ENCODE measurements at regions not wholly inside any gene's neighbourhood (a gene's known extent, or its start where the extent isn't known, plus 50 kb on each side); places are given as distances from the start of the nearest gene placed in this dataset.

- no peak for TF ChIP-seq REST (IDR thresholded peaks at IDR 0.05; ENCODE audit: insufficient replicate concordance, low read depth)
- no peak for TF ChIP-seq POLR2AphosphoS5 (IDR thresholded peaks at IDR 0.05; ENCODE audit: low read depth)
- no peak for TF ChIP-seq CTCF (IDR thresholded peaks at IDR 0.05; ENCODE audit: insufficient read depth, low read length)
- no peak for TF ChIP-seq SPI1 (IDR thresholded peaks at IDR 0.05; ENCODE audit: borderline replicate concordance, low read depth)
Measured at GRCh38 chr9:69975681-69976080, 68.0 kb upstream of the MAMDC2 start.
